Panc1 (cell line): ENCODE measurements at regions not wholly inside any gene's neighbourhood (a gene's known extent, or its start where the extent isn't known, plus 50 kb on each side); places are given as distances from the start of the nearest gene placed in this dataset.

ENCODE experiments used
- CTCF ChIP-seq: fragments of 450-650 bp; IDR thresholded peaks from 2 replicates; pipeline ENCODE4 v1.5.1; 2017; ENCODE audit warnings: mild to moderate bottlenecking
- POLR2AphosphoS5 ChIP-seq: IDR thresholded peaks from 2 replicates; pipeline ENCODE4 v1.6.1; 2012; ENCODE audit warnings: mild to moderate bottlenecking, low read depth, low read length, moderate library complexity
- REST ChIP-seq, 2 experiments: IDR thresholded peaks; 2 replicates each; pipeline ENCODE4 v1.6.1; 2011 to 2012; ENCODE audit warnings: low read depth in 2 of 2, control low read depth in 1 of 2, low read length in 1 of 2, mild to moderate bottlenecking in 1 of 2, moderate library complexity in 1 of 2; ENCODE audit not compliant: insufficient read depth in 1 of 2
- SIN3A ChIP-seq: IDR thresholded peaks from 2 replicates; pipeline ENCODE4 v1.6.1; 2012; ENCODE audit warnings: low read depth, mild to moderate bottlenecking, low read length, moderate library complexity, borderline replicate concordance; ENCODE audit not compliant: insufficient read depth
- TCF7L2 ChIP-seq: IDR thresholded peaks from 2 replicates; pipeline ENCODE4 v1.6.1; 2011; ENCODE audit warnings: mild to moderate bottlenecking, low read depth, low read length, inconsistent platforms

GRCh38 chr7:145324081-145324480 lies 488.2 kb upstream of the TPK1 start:
- TF ChIP-seq CTCF (no peak), POLR2AphosphoS5 (no peak), SIN3A (no peak), TCF7L2 (no peak), REST (IDR thresholded peaks at IDR 0.05; ENCODE audit: insufficient read depth in 1 of 2, low read depth in 2 of 2, low read length in 1 of 2) (no peak)
